Heart right ventricle (tissue), 16 donors: ENCODE measurements at regions not wholly inside any gene's neighbourhood (a gene's known extent, or its start where the extent isn't known, plus 50 kb on each side); places are given as distances from the start of the nearest gene placed in this dataset.
"Not testable (repeated sequence)": the region's sequence is repeated elsewhere in the genome, so short reads cannot be mapped to it uniquely, and the experiment has no call there.

Experiments
- ATAC-seq, 8 donors: fragments of 200-7000 bp; cut with Tn5 transposase; one replicate each; pipeline ENCODE4 v1.9.1; 2020; ENCODE audit warnings: mild to moderate bottlenecking in 8 of 8, moderate library complexity in 8 of 8, moderate number of reproducible peaks in 1 of 8
- DNase-seq, 2 donors: peaks; one replicate each; pipeline ENCODE4 v3.0.0-alpha.2; 2020
- H3K27ac ChIP-seq, 10 donors: fragments of 200-600 bp; sonication (generic) in 2 of 10; one replicate each; pipeline versions ENCODE4 v1.5.0 to v1.8.0; 2020 to 2022; ENCODE audit warnings: mild to moderate bottlenecking in 3 of 10
- H3K27me3 ChIP-seq, 7 donors: fragments of 200-600 bp; one replicate each; pipeline ENCODE4 v1.8.0; 2021 to 2022; ENCODE audit warnings: mild to moderate bottlenecking in 2 of 7
- H3K36me3 ChIP-seq, 9 donors: fragments of 200-600 bp; sonication (generic) in 1 of 9; one replicate each; pipeline versions ENCODE4 v1.5.0 to v1.8.0; 2020 to 2022; ENCODE audit warnings: mild to moderate bottlenecking in 2 of 9
- H3K4me1 ChIP-seq, 9 donors: fragments of 200-600 bp; sonication (generic) in 1 of 9; one replicate each; pipeline versions ENCODE4 v1.5.0 to v1.8.0; 2020 to 2022; ENCODE audit warnings: mild to moderate bottlenecking in 4 of 9
- H3K4me3 ChIP-seq, 10 donors: fragments of 200-600 bp; sonication (generic) in 2 of 10; one replicate each; pipeline versions ENCODE4 v1.5.0 to v1.8.0; 2020 to 2022; ENCODE audit warnings: mild to moderate bottlenecking in 7 of 10, moderate library complexity in 2 of 10
- H3K9me3 ChIP-seq, 11 donors: fragments of 200-600 bp in 10 of 11; sonication (generic) in 2 of 11; one replicate each; pipeline versions ENCODE4 v1.5.0 to v1.8.0; 2013 to 2022; ENCODE audit warnings: mild to moderate bottlenecking in 2 of 11, control low read depth in 1 of 11, moderate library complexity in 1 of 11
- CTCF ChIP-seq, 9 donors: fragments of 200-600 bp; sonication (generic) in 2 of 9; IDR thresholded peaks; one replicate each; pipeline versions ENCODE4 v1.5.0 to v1.8.0; 2021 to 2022; ENCODE audit warnings: antibody characterized with exemption in 9 of 9, mild to moderate bottlenecking in 5 of 9, moderate library complexity in 1 of 9
- WGBS, 2 donors: extraction: QIAGEN DNeasy Blood & Tissue Kit; methylation state at CpG; one replicate each; pipeline ENCODE4 v1.1.7; 2013; ENCODE audit warnings: inconsistent platforms in 1 of 2; 5-methylcytosine and 5-hydroxymethylcytosine counted together
- intact Hi-C, 10 donors: fragments of 100-400 bp; cut with DNase I; formaldehyde crosslinking; loops; one replicate each; pipeline versions ENCODE4 v1.11.1 to v1.14.2; 2022
- donor health status: Arrhythmogenic right ventricular cardiomyopathy.
- donor health status: ischemic (EF 13 %, LVEDD 7.1; RV severe dilation, severe dysfunction).
- donor health status: healthy with polysubstance abuse.
- donor health status: DM: no; HTN: yes; CAD: no.
- donor health status: DM: no; HTN: no; CAD: no.
- donor health status: ischemic (EF 25% LVEDD 6.9; RV normal size, moderate dysfunction).
- donor health status: ischemic (EF 25% LVEDD 5.7; RV mildly dilated, moderate dysfunction).
- donor health status: healthy.
- donor health status: DM: yes; HTN: yes; CAD: no.
- donor health status: Ischemic cardiomyopathy.
- donor health status: ischemic (EF 35%, LVEDD 5.7; RV mildly dilated, moderate dysfunction).
- donor health status: nonischemic (EF 11% LVEDD 7.7; RV severe dilation, severe dysfunction).
- donor health status: DM: yes; HTN: yes; CAD: no.
- donor health status: PGD.
- donor health status: ischemic (EF 29% LVEDD 5.4; RV normal size, mild dysfunction).
- donor health status: nonischemic (EF 23%, LVEDD 6.1; RV moderate dilation, normal function).

GRCh38 chr10:11663763-11664555 lies 52.5 kb upstream of the USP6NL start:
- H3K9me3 ChIP-seq, result no peaks in the 10 kb centered on the region
- intact Hi-C loops, result no loop called here
- DNase-seq (no peak), ATAC-seq (no peak)
- H3K4me3 ChIP-seq, result no peak overlapping the region
- H3K27ac ChIP-seq, result no peak overlapping the region
- peaks cover 0 to 21% (median 0%) of the 10 kb centered on the region in 9 donors for H3K4me1 ChIP-seq
- H3K27me3 ChIP-seq, result peaks cover 0 to 13% (median 0%) of the 10 kb centered on the region in 7 donors
- no peak for TF ChIP-seq CTCF (IDR thresholded peaks at IDR 0.05)
- H3K36me3 ChIP-seq, result no peaks in the 10 kb centered on the region
- WGBS, 2 donors, result 93 to 96% methylated on average over 13 of the region's 13 CpGs

- H3K4me3 ChIP-seq, H3K27ac ChIP-seq, H3K36me3 ChIP-seq, intact Hi-C loops, DNase-seq, ATAC-seq, H3K9me3 ChIP-seq: not testable (repeated sequence)
- peaks cover 0 to 13% (median 0%) of the 10 kb centered on the region in 7 donors for H3K27me3 ChIP-seq
- 96% methylated on average over 5 of the region's 5 CpGs for WGBS, 2 donors
- peaks cover 0 to 14% (median 0%) of the 10 kb centered on the region in 9 donors for H3K4me1 ChIP-seq
These were observed 51.7 kb upstream of the USP6NL start for GRCh38 chr10:11663126-11663515.

- WGBS, 2 donors, result 88 to 90% methylated on average over 5 of the region's 5 CpGs
- H3K4me1 ChIP-seq, result peaks cover 0 to 11% (median 0%) of the 10 kb centered on the region in 9 donors
- no peak for TF ChIP-seq CTCF (IDR thresholded peaks at IDR 0.05)
These were observed 50.0 kb upstream of the USP6NL start for GRCh38 chr10:11661441-11661840.

More at GRCh38 chr10:11661441-11661840, 50.0 kb upstream of the USP6NL start:
- ATAC-seq, result no peak
- Histone ChIP-seq H3K36me3 (no peaks in the 10 kb centered on the region), H3K9me3 (no peaks in the 10 kb centered on the region), H3K4me3 (no peak overlapping the region), H3K27ac (no peak overlapping the region), H3K27me3 (peaks cover 0 to 13% (median 0%) of the 10 kb centered on the region in 7 donors)
- no peak for DNase-seq
- intact Hi-C loops, result no loop called here
